Endothelial cell of umbilical vein (primary cell): ENCODE measurements at regions not wholly inside any gene's neighbourhood (a gene's known extent, or its start where the extent isn't known, plus 50 kb on each side); places are given as distances from the start of the nearest gene placed in this dataset.

Source experiments
- BruUV-seq: library from RNA; stranded (reverse); fragments of 400-500 nt; replicated peaks from 2 replicates; lab custom pipeline; 2021; lab: Mats Ljungman, UMichigan
- CTCF ChIA-PET: fragments of 300-600, 350-600 bp; sonication (Branson Sonifier 250); formaldehyde crosslinking; loops from one replicate; lab custom pipeline; 2021; ENCODE audit warnings: antibody characterized with exemption, inconsistent platforms; lab: Charles Lee
- POLR2A ChIA-PET: fragments of 300-600, 350-600 bp; sonication (Branson Sonifier 250); formaldehyde crosslinking; loops from one replicate; lab custom pipeline; 2021; ENCODE audit warnings: antibody characterized with exemption, inconsistent platforms; lab: Charles Lee
- DNase-seq: peaks from one replicate; pipeline ENCODE4 v3.0.0-alpha.2; 2011; ENCODE audit warnings: low read depth, low spot score
- FAIRE-seq: peaks from 2 replicates; lab custom pipeline; 2011; peaks lifted over from hg19 to GRCh38; lab: Jason Lieb, UNC
- H2AFZ ChIP-seq: 2 replicates; pipeline ENCODE4 v1.6.0; 2012; ENCODE audit warnings: low read depth, low read length, control low read depth, inconsistent platforms
- H3K27ac ChIP-seq: 2 replicates; pipeline ENCODE4 v1.5.1; 2011; ENCODE audit warnings: low read depth, mild to moderate bottlenecking, control low read depth, low read length, moderate library complexity; ENCODE audit not compliant: insufficient read depth
- H3K27me3 ChIP-seq, 2 experiments: 2 replicates each; pipeline versions ENCODE4 v1.6.0 to v1.6.1; 2011; ENCODE audit warnings: low read length in 2 of 2, mixed read lengths in 1 of 2; ENCODE audit not compliant: control insufficient read depth in 2 of 2, insufficient read depth in 2 of 2
- H3K36me3 ChIP-seq, 2 experiments: 2 replicates in 1 of 2; 3 replicates in 1 of 2; pipeline ENCODE4 v1.5.1; 2011; ENCODE audit warnings: low read length in 2 of 2, mild to moderate bottlenecking in 1 of 2, moderate library complexity in 1 of 2; ENCODE audit not compliant: control insufficient read depth in 2 of 2, insufficient read depth in 2 of 2; ENCODE audit errors: extremely low read depth in 1 of 2
- H3K4me1 ChIP-seq: 3 replicates; pipeline ENCODE4 v1.5.1; 2011; ENCODE audit warnings: mild to moderate bottlenecking, low read length; ENCODE audit not compliant: control insufficient read depth, insufficient read depth; ENCODE audit errors: extremely low read depth
- H3K4me2 ChIP-seq: 2 replicates; pipeline ENCODE4 v1.6.1; 2011; ENCODE audit warnings: low read length, control low read depth, mixed read lengths; ENCODE audit not compliant: insufficient read depth
- H3K4me3 ChIP-seq, 3 experiments: fragments of 200-600 bp in 1 of 3; sonication (generic), shearing (Covaris generic) in 1 of 3; replicated peaks in 1 of 3; 2 replicates each; pipeline ENCODE4 v1.5.1; 2011 to 2016; ENCODE audit warnings: control low read depth in 3 of 3, low read length in 3 of 3, mild to moderate bottlenecking in 2 of 3, inconsistent platforms in 1 of 3, low read depth in 1 of 3, moderate library complexity in 1 of 3; ENCODE audit not compliant: insufficient read depth in 1 of 3
- H3K79me2 ChIP-seq: 2 replicates; pipeline ENCODE4 v1.6.0; 2012; ENCODE audit warnings: low read length, inconsistent platforms; ENCODE audit not compliant: control insufficient read depth, insufficient read depth
- H3K9ac ChIP-seq: replicated peaks from 2 replicates; pipeline ENCODE3; 2011; ENCODE audit warnings: low read length, control low read depth; ENCODE audit not compliant: insufficient read depth; ENCODE audit errors: extremely low read depth
- H3K9me1 ChIP-seq: replicated peaks from 3 replicates; pipeline ENCODE4 v1.6.0; 2011; ENCODE audit warnings: mild to moderate bottlenecking, low read length; ENCODE audit not compliant: control insufficient read depth, insufficient read depth; ENCODE audit errors: extremely low read depth
- H3K9me3 ChIP-seq: replicated peaks from 2 replicates; pipeline ENCODE4 v1.5.1; 2012; ENCODE audit warnings: low read length, inconsistent platforms; ENCODE audit not compliant: control insufficient read depth, insufficient read depth
- H4K20me1 ChIP-seq: replicated peaks from 2 replicates; pipeline ENCODE3; 2011; ENCODE audit warnings: mild to moderate bottlenecking, low read length; ENCODE audit not compliant: control insufficient read depth, insufficient read depth; ENCODE audit errors: extremely low read depth
- CTCF ChIP-seq, 2 donors: IDR thresholded peaks; 1 replicate in 1 of 2; 2 replicates in 1 of 2; pipeline ENCODE4 v1.5.1; 2011; ENCODE audit warnings: low read length in 2 of 2, mild to moderate bottlenecking in 2 of 2, moderate library complexity in 2 of 2, control low read depth in 1 of 2, inconsistent platforms in 1 of 2, low read depth in 1 of 2; ENCODE audit not compliant: insufficient read depth in 1 of 2; ENCODE audit errors: extremely low read depth in 1 of 2
- EZH2 ChIP-seq: IDR thresholded peaks from 2 replicates; pipeline ENCODE4 v1.6.1; 2012; ENCODE audit warnings: borderline replicate concordance, low read depth, mild to moderate bottlenecking, moderate library complexity, low read length, inconsistent platforms; ENCODE audit not compliant: severe bottlenecking
- FOS ChIP-seq: IDR thresholded peaks from 2 replicates; pipeline ENCODE4 v1.6.1; 2011; ENCODE audit warnings: mild to moderate bottlenecking, low read length, moderate library complexity, borderline replicate concordance; ENCODE audit not compliant: insufficient read depth
- GATA2 ChIP-seq: IDR thresholded peaks from 2 replicates; pipeline ENCODE4 v1.7.0; 2011; ENCODE audit warnings: low read depth, mild to moderate bottlenecking, moderate library complexity, mixed read lengths, low read length; ENCODE audit not compliant: insufficient read length, insufficient read depth
- JUN ChIP-seq: IDR thresholded peaks from 2 replicates; pipeline ENCODE4 v1.6.1; 2011; ENCODE audit warnings: borderline replicate concordance, low read depth; ENCODE audit not compliant: insufficient read length, insufficient read depth
- MYC ChIP-seq: IDR thresholded peaks from one replicate; pipeline ENCODE4 v1.6.1; 2011; ENCODE audit warnings: mild to moderate bottlenecking, low read depth, low read length
- POLR2A ChIP-seq: IDR thresholded peaks from 2 replicates; pipeline ENCODE4 v1.6.1; 2012; ENCODE audit warnings: low read depth, mild to moderate bottlenecking, control low read depth, low read length
- POLR2AphosphoS5 ChIP-seq: IDR thresholded peaks from 2 replicates; pipeline ENCODE4 v1.6.1; 2012; ENCODE audit warnings: low read depth, mild to moderate bottlenecking, control low read depth, low read length, moderate library complexity; ENCODE audit not compliant: insufficient read depth
- dilution Hi-C: fragments of 300-500 bp; cut with MboI; formaldehyde crosslinking; loops from one replicate; pipeline ENCODE4 v1.15.0; 2019; ENCODE audit warnings: low sequenced_read_pairs; ENCODE audit not compliant: extremely low pct_ligation_motif_present
- intact Hi-C: fragments of 100-400 bp; cut with micrococcal nuclease; formaldehyde crosslinking; loops from one replicate; pipeline ENCODE4 v1.10.0; 2022
- TF ChIP-seq, protein P1 (sequence below): IDR thresholded peaks from 2 replicates; pipeline ENCODE4 v1.6.1; 2011; ENCODE audit not compliant: insufficient read depth, insufficient read length

DNA sequence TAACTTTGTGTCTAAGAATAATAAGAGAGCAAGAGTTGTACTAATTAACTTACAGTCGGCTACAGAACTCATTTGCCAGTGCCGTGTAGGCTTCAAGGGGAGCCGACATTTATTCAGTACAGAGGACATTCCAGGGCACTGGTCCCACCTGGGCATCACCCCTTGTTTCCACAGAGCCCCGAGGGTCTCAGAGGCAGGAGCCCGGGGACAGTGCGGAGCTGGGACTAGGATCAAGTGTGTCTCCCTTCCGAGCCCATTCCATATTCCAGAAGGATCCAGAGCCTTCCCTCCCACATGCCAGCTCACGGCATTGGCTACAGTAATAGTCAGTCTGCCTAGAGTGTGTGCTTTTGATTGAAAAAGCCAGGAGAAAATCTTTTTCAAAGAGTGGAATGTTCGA, 71.5 kb upstream of the CTDP1 start:
- H3K27me3 ChIP-seq = no peaks in the 10 kb centered on the region
- no peaks in the 10 kb centered on the region for H3K79me2 ChIP-seq
- intact Hi-C loops = no loop called here
- H3K27ac ChIP-seq = no peak overlapping the region
- POLR2A ChIA-PET = no interaction called here
- no peak overlapping the region for H3K9ac ChIP-seq
- no peak for FAIRE-seq
- H3K4me3 ChIP-seq = no peak overlapping the region
- no peaks in the 10 kb centered on the region for H3K4me1 ChIP-seq
- H4K20me1 ChIP-seq = no peaks in the 10 kb centered on the region
- no TSS peak for BruUV-seq
- CTCF ChIA-PET = no interaction called here
- dilution Hi-C loops = no loop called here
- no peak for DNase-seq
- no peaks in the 10 kb centered on the region for H3K36me3 ChIP-seq
- TF ChIP-seq POLR2AphosphoS5 = no peak
- no peak for TF ChIP-seq EZH2
- no peak for TF ChIP-seq JUN
- TF ChIP-seq FOS = no peak
- TF ChIP-seq MYC = no peak
- TF ChIP-seq, protein P1, sequence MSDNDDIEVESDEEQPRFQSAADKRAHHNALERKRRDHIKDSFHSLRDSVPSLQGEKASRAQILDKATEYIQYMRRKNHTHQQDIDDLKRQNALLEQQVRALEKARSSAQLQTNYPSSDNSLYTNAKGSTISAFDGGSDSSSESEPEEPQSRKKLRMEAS = no peak
- TF ChIP-seq GATA2 = no peak
- TF ChIP-seq CTCF (IDR thresholded peaks at IDR 0.05; ENCODE audit: extremely low read depth in 1 of 2, insufficient read depth in 1 of 2, low read depth in 1 of 2, low read length in 2 of 2) = no peak
- no peak for TF ChIP-seq POLR2A
- H3K9me1 ChIP-seq = no peaks in the 10 kb centered on the region
- no peaks in the 10 kb centered on the region for H3K9me3 ChIP-seq
- no peak overlapping the region for H3K4me2 ChIP-seq
- no peak overlapping the region for H2AFZ ChIP-seq
